GM21423 (cell line): ENCODE measurements at regions not wholly inside any gene's neighbourhood (a gene's known extent, or its start where the extent isn't known, plus 50 kb on each side); places are given as distances from the start of the nearest gene placed in this dataset.
"Not testable (repeated sequence)": the region's sequence is repeated elsewhere in the genome, so short reads cannot be mapped to it uniquely, and the experiment has no call there.

Source experiments
- ATAC-seq: cut with Tn5 transposase; IDR thresholded peaks from one replicate; pipeline ENCODE4 v1.9.1; 2021; ENCODE audit warnings: mild to moderate bottlenecking, moderate library complexity; ENCODE audit not compliant: unreplicated experiment

DNA sequence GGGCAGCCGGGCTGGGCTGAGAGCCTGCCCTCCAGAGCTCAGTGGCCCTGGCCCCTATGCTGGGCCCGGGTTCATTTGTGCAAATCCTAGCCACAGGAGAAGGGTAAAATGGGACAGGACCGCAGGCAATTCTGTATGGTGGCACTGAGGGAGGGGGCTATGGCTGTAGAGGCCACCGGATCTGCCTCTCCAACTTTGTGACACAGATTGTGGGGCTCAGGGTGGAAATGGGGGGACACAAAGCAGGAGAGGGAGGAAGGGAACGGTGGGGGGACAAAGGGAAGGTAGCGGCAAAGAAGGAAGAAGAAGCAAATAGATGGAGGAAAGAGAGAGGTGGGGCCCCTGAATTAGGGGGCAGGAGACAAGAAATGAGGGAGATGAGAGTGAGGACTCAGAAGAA, 201.1 kb downstream of the SMAD2 start:
- no peak for ATAC-seq

- no peak for ATAC-seq
These were observed 201.5 kb downstream of the SMAD2 start for GRCh38 chr18:47728921-47729320.

- ATAC-seq, result no peak
These were observed 203.1 kb downstream of the SMAD2 start for GRCh38 chr18:47727409-47727808.

- no peak for ATAC-seq
These were observed 203.9 kb downstream of the SMAD2 start for GRCh38 chr18:47726550-47726949.

- ATAC-seq, result no peak
These were observed 204.8 kb downstream of the SMAD2 start for GRCh38 chr18:47725656-47726055.

- no peak for ATAC-seq
These were observed 206.1 kb downstream of the SMAD2 start for GRCh38 chr18:47724186-47724975.

- no peak for ATAC-seq
These were observed 208.6 kb downstream of the SMAD2 start for GRCh38 chr18:47721876-47722275.

DNA sequence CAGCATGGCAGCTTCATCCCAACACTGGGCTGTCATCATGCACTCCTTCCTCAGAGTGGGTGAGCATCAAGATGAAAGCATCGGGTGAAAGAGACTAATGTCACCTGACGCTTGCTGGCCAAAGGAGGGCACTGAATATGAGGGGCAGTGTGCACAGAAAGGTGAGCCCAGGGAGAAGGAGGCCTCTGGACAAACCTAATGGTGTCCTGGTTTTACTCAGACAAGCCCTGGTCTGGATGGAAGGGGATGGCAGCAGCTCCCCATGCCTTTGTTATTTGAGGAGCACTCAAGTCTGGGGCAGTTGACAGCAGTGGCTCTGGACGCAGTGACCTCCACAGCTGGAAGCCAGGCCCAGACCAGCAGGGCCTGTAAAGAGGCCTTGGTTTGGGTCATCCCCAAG, 209.7 kb downstream of the SMAD2 start:
- ATAC-seq, result no peak

DNA sequence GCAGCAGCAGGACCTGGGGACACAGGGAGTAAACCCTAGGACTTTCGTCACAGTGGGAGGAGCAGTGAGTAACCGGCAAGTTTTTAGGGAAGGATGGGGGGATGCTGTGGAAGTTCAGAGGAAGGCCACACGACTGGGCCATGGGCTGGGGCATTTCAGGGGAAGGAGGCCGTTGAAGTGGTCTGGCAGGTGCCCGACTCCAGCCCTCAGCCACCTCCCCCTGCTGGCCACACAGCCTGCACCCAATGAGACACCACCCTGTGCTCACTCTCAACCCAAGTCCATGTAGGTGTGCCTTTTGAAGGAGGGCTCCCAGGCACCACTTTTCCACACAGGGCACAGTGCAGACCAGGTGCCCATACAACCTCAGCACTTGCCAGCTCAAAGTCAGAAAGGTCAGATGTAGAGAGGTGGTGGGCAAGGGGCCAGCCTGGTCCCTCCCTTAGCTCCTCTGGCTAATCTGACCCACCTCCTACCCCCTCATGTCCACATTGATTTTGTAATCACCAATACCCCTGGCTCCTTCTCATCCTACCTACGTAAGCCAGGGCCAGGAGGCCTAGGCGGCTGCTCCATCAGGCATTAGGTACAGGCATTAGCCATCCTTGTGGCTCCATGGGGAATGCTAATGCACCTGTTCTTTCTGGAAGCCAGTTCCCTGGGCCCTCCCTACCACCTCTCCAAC, 211.2 kb downstream of the SMAD2 start:
- no peak for ATAC-seq

GRCh38 chr18:47718646-47719045, 211.8 kb downstream of the SMAD2 start:
- ATAC-seq, result no peak

DNA sequence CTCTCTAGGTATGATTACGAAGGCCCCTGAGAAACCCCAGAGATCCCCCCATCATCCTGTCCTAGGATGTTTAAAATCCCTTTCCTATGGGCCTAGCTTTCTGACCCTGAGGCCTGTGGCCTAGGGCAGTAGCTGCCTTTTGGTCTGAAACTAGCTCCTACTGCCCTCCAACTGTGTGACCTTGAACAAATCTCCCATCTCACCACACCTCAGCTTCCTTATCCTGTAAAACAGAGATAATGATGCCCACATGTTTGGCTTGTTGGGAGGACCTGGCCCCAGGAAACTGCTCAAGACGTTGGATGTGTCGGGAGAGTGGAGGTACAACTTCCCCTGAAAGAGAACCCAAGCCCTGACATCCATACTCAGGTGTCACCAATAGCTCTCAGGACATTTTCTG, 213.2 kb downstream of the SMAD2 start:
- no peak for ATAC-seq

DNA sequence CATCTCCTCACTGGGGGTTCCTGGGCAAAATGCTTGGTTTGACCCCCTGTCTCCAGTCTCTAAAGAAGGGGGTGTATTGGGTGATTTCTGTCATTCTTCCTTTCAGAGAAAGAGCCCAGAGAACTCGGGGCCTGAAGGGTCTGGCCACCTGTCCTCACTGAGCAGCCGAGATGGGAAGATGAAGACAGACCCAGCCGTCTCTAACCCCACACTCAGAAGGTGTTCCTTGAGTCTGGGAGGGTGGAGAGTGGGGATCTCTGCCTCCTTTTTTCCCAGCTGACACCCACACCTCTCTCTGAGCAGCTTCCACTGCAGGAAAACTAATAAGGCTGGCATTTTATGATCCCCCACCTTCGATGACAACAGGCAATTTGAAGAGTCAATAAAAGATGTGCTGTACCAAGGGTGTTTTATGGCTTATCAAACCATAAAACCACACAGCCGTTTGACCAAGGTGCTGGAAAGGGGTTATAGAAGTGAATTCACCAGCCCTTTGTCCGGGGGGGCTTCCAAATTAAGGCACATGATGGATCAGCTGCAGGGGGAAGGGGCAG, 213.8 kb downstream of the SMAD2 start:
- no peak for ATAC-seq

DNA sequence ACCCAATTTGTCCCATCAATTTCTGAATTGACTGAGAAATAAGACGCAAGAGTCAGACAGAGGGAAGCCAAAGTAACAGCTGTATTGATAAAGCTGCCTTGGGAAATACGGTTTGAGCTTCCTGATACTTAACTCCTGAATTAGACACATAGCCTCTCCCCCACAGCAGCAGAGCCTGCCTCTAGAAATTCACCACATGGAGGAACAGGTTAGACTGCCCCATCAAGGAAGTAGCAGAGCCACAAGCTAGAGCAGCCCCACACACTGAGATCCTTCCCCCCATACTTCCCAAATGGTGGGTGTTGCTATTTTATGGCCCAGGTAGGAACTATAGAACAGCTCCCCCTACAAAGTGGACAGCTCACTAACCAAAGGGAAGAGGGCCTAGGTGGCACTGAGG, 220.0 kb downstream of the SMAD2 start:
- no peak for ATAC-seq

DNA sequence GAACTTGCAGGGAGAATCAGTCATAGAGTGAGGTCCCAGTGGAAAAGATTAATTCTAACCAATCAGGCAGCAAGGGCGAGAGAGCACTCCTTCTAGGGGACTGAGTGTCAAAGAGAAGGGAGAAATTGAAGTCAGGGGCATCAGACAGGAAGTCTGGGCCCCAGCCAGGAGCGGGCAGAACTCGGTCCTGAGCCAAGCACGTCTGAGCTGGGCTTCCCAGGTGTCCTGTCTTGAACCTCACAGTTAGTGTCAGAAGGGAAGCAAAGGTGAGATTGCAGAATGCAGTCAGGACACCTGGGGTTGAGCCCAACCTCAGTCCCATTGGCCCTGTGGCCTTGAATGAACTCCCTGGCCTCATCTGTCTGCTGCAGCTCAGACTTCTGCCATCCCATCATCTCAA, 220.9 kb downstream of the SMAD2 start:
- no peak for ATAC-seq

DNA sequence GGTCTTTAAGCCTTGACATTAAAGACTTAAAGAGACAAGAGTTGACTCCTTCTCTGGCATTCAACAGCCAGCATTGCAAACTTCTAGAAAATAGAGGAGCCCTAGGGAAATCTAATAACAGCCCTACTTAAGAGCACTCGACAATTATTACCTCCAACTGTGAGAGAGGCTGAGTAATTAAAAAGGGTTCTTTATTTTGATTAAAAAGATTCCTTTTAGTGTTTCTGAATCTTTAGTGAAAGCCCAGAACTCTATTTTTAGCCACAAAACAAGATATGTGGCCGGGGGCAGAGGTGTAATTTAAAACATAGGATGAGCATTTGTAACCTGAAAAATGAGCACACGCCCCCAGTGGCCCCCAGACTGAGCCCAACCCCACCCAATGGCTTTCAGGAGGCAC, 222.3 kb downstream of the SMAD2 start:
- no peak for ATAC-seq

GRCh38 chr18:47701134-47701533, 229.3 kb downstream of the SMAD2 start:
- ATAC-seq, result no peak

- ATAC-seq, result no peak
These were observed 233.6 kb downstream of the SMAD2 start for GRCh38 chr18:47696870-47697269.

DNA sequence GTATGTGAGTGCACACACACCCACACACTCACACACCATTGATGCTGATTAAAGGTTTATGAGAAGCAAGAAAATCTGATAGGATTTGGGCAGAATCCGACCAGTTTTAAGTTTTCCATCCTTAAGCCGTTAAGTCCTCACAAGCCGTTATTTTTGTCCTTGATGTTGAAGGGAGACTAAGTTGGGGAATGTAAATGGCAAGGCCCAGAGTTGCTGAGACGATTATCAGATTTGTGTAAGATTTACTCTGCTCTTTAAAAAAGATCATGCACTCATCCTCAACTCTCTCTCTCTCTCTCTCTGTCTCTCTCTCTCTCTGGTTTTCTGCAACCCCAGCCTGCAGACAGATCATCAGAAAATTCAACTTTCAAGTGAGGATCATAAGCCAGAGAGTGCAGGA, 238.8 kb downstream of the SMAD2 start:
- ATAC-seq, result no peak

DNA sequence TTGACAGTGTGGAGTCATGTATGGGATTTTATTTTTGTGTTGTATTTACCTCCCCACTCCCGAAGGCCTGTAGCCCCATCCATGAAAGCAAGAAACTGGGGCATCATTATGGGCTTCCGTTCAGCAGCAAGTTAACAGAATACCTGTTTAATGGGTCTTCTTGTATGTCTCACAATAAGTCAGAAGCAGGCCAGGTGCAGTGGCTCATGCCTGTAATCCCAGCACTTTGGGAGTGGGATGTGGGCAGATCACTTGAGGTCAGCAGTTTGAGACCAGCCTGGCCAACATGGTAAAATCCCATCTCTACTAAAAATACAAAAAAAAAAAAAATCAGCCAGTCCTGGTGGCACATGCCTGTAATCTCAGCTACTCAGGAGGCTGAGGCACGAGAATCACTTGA, 239.7 kb downstream of the SMAD2 start:
- ATAC-seq, result not testable (repeated sequence)

GRCh38 chr18:47689371-47689770, 241.1 kb downstream of the SMAD2 start:
- ATAC-seq, result no peak

DNA sequence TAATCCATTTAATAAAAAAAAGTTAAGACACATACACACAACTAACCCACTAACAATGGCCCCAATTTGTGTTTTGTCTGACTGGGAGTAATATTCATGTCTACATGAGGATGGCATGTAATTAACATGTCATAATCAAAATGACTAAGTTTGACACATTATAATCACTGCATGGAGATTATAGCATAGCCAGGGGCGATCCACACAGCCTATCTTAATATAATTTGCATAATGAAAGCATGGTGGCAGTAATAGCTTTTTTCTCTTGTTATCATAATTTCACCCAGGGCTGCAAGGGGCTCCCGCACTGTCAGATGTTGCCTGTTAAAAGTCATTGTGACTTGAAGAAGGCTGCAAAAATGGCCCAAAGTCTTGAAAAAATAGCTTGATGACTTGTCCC, 243.7 kb downstream of the SMAD2 start:
- no peak for ATAC-seq

- ATAC-seq, result no peak
These were observed 246.7 kb downstream of the SMAD2 start for GRCh38 chr18:47683774-47684173.
